NCI-H1436 (cell line): ENCODE measurements at regions not wholly inside any gene's neighbourhood (a gene's known extent, or its start where the extent isn't known, plus 50 kb on each side); places are given as distances from the start of the nearest gene placed in this dataset.

Experiments used
- DNase-seq: peaks from one replicate; lab custom pipeline; 2025; lab: John Stamatoyannopoulos, UW

- DNase-seq, result no peak
These were observed 310.0 kb upstream of the DDHD1 start for GRCh38 chr14:53462931-53463778.

DNA sequence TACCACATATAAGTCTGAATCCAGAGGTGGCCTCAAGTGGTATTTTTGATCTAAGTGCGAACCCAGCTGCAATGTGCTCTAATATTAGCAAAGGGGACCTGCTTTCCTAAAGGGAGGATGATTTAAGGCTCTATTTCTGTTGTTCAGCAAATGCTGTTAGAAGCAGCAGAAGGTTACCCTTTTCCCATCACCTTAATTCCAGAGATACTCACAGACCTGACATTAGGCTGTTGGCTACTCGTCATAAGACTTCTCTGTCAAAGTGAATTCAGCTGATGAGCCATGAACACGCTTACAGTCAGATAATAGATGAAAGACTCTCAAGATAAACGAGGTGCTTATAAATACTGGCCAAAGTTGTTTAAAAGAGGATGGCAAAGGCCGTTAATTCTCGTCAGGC is 308.7 kb upstream of the DDHD1 start:
- no peak for DNase-seq

GRCh38 chr14:53460544-53460943 is 307.4 kb upstream of the DDHD1 start:
- DNase-seq, result no peak

GRCh38 chr14:53458368-53458814 is 305.3 kb upstream of the DDHD1 start:
- no peak for DNase-seq

- DNase-seq, result no peak
These were observed 303.8 kb upstream of the DDHD1 start for GRCh38 chr14:53456931-53457330.

DNA sequence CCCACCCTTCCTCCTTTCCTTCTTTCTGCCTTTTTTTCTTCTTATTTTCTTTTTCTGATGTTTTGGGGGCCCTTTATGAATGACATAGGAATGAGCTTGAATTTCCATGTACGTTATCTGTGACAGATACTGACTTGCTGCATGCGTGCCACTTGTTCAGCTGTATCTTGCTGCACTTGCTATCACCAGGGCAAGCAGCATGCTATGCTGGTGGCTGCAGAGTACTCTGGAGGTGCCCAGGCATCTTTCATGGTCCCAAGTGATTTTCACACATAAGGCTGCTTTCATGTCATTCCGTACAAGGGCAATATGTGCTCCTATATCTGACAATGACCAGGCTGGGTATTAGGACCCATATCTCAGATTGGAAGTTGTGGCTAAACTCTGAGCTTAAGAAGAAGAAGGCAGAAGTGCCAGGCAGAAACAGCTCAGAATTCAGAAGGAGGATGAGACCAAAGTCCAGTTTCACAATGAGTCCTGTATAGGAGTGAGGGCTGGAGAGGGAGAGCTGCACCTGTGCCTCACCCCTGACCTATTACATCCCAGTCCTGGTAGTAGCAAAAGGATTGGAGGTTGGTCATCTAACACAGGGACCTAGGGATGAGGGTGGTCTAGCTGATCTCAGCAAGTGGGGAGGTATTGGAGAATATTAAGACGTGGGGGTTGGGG is 299.0 kb upstream of the DDHD1 start:
- DNase-seq, result no peak

DNA sequence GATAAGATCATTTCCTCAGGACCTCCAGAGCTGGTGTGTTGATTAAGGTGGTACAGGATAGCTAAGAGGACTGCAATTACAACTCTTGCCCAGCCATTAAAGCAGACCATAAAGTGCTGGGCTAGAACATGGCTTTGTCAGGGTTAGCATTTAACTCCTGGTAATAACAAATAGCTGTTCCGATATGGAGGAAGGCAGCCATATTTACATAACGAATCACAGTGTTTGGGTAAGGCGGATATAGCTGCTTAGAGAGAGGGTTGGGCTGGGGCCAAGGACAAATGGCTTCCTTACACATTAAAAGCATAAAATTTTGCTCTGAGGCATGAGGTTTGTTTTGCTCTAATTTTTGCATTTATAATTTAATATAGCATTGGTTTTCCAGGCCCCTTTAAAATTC is 297.7 kb upstream of the DDHD1 start:
- DNase-seq, result no peak

DNA sequence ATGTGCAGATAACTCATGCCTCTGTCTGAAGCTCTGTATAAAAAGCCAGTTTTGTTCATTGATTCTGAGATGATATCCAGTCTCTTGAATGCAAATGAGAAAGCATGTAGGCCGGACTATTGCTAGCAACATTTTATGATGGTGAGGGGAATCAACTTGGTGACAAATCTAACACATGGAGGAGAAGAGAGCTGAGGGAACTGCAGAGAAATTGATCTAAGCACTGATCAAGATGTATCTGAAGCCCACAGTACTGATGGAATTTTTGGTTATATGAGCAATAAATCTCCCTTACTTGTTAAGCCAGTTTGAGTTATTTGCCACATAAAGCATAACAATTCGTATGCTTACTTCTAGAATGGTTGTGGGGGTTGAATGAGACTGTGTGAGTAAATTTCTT is 295.6 kb upstream of the DDHD1 start:
- no peak for DNase-seq

DNA sequence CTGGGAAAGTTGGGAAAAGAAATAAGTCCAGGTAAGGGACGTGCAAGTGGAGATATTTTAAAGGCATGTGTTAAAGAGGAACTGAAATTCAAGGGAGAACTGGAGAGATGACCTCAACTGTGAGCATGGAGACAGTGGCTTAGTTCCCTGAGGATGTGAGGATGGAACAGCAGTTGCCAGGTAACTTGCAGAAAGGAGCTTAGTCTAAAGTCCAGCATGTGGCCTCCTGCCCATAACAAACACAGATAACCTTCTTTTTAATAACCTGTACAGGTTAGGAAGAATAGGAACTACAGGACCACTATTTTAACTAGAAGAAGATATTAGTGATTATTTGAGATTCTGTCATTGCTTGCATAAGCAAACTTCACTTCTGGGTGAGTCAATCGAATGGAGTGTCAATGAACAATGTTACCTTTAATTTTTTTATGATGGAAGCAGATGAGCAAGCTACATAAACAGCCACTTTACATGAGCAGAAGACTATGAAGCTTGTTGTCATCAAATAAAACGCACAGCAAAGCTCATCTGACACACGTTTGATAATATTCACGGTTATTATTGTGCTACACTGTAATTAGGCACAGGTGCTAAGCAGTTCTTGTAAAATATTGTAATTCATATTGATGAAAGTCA is 291.7 kb upstream of the DDHD1 start:
- DNase-seq, result no peak

- no peak for DNase-seq
These were observed 288.7 kb upstream of the DDHD1 start for GRCh38 chr14:53441789-53442188.

DNA sequence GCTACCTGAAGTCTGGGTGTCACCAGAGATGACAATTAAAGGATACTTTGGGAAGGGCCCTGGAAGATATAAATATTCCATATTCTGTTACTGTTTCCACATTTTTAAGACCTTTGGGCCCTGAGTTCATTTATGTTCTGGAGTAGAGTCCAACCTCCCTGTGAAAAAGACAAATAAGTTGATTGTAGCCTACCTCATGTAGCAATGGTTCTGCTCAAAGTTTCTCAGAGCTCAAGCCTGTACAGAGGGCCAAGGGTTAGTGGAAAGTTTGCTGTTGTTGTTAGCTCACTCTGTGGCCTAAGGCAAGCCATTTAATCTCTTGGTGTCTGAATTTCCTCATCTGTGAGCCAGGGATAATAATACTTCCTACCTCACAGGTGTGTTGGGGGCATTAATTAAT is 284.7 kb upstream of the DDHD1 start:
- no peak for DNase-seq

- DNase-seq, result peak; percentile 2
These were observed 279.3 kb upstream of the DDHD1 start for GRCh38 chr14:53432378-53432802.

- DNase-seq, result no peak
These were observed 277.7 kb upstream of the DDHD1 start for GRCh38 chr14:53430870-53431269.

DNA sequence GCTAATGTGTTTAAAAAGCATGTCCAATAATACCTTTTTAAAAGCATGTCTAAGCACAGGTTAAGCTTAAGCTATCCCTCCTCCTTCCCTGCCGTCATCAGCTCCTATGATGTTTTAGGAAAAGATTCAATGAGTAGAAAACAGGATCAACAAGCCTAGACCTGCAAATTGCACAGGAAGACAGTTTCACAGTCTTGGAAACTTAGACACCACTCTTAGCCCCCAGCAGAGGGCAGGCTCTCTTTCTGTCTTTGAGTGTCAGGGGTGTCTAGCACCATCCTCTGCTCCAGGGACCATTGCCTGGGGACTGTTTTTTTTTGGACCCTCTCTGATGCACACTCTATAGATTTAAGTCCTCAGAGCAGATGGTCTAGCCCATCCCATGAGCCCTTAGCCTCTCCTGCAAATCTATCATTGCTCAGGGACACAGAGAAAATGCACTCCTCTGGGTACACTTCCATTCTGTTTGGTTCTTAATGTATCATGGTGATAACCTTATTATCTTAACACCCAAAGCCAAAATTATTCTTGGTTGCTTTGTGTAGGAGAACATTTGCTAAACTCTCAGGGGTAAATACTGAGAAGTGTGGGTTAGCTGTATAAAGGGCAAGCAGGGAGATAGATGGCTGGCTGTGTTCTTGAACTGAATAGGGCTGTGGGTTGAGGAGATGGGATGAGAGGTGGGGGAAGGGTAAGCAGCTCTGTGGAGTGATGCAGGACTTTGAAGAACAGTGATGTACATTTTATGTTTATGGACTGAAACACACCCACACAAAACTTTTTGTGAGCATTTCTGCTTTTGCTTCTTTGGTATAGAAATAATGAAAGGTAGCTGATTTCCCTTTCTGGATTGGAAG is 259.9 kb upstream of the DDHD1 start:
- DNase-seq, result no peak

GRCh38 chr14:53411125-53411524 is 258.0 kb upstream of the DDHD1 start:
- no peak for DNase-seq

- no peak for DNase-seq
These were observed 256.8 kb upstream of the DDHD1 start for GRCh38 chr14:53409969-53410368.

DNA sequence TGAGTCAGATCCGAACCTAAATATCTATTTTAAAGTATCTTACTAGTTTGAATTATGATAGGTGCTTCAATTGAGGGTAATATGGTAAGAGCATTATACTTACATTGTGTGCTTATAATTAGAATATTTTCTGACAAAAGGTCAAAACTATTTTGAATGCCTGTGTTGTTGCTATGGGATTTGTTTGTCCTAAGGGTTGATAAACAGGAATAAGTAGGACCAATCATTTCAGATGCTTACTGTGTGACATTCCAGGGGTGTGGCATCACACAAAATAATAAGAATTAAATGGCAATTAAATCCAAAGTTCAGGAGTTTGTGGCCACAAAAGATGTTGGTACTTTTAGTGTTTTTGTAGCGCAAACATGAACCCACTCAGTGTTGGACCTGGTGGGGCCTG is 256.2 kb upstream of the DDHD1 start:
- DNase-seq, result no peak

GRCh38 chr14:53408175-53408879 is 255.2 kb upstream of the DDHD1 start:
- DNase-seq, result no peak

GRCh38 chr14:53406519-53406918 is 253.4 kb upstream of the DDHD1 start:
- no peak for DNase-seq

GRCh38 chr14:53401646-53402045 is 248.5 kb upstream of the DDHD1 start:
- DNase-seq, result no peak

GRCh38 chr14:53399057-53399456 is 245.9 kb upstream of the DDHD1 start:
- DNase-seq, result no peak
